ENCODE measurements at regions not wholly inside any gene's neighbourhood (a gene's known extent, or its start where the extent isn't known, plus 50 kb on each side); places are given as distances from the start of the nearest gene placed in this dataset.

DNA sequence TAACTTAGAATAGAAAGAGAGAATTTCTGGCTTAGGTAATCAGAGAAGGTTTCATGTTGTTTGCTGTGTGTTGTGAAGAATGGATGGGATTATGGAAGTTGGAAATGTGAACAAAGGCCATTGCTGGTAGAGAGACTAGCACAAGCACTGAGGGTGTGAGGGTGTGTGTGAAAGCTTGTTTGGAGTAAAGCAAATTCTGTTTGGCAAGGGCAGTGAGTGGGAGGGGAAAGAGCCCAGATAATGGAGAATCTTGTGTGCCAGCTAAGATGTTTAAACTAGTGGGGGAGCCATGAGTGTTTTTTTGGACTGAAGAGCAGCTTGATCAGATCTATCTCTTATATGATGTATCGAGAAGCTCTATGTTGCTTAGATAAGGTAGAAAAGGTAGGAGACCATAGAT lies 107.1 kb downstream of the DISP1 start:
- TF ChIP-seq, protein P1, sequence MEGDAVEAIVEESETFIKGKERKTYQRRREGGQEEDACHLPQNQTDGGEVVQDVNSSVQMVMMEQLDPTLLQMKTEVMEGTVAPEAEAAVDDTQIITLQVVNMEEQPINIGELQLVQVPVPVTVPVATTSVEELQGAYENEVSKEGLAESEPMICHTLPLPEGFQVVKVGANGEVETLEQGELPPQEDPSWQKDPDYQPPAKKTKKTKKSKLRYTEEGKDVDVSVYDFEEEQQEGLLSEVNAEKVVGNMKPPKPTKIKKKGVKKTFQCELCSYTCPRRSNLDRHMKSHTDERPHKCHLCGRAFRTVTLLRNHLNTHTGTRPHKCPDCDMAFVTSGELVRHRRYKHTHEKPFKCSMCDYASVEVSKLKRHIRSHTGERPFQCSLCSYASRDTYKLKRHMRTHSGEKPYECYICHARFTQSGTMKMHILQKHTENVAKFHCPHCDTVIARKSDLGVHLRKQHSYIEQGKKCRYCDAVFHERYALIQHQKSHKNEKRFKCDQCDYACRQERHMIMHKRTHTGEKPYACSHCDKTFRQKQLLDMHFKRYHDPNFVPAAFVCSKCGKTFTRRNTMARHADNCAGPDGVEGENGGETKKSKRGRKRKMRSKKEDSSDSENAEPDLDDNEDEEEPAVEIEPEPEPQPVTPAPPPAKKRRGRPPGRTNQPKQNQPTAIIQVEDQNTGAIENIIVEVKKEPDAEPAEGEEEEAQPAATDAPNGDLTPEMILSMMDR (conservative IDR thresholded peaks at IDR 0.05): no peak
- no peak for TF ChIP-seq ZFX (IDR thresholded peaks at IDR 0.05)
- H3K27ac ChIP-seq: no peak overlapping the region

DNA sequence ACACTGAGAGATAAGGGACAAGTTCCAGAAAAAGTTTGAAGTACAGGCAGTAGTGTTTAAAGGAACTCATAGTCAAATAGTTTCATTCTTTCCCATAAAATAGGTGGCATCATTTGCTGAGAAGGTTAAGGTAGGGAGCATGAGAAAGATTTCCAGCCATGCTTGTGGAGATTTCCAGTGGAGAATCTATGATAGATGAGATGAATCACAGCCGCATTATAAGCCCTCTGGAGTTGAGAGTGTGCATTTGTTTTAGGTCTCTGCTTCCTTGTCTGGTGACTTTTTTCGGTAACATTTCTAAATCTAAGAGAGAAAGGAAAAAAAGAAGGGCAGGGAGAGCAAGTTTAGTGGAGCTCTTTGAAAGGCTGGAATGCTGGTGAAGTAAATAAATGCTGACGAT lies 108.7 kb downstream of the DISP1 start:
- TF ChIP-seq ZFX (IDR thresholded peaks at IDR 0.05): no peak
- TF ChIP-seq, protein P1 (conservative IDR thresholded peaks at IDR 0.05): no peak
- H3K27ac ChIP-seq: no peak overlapping the region

DNA sequence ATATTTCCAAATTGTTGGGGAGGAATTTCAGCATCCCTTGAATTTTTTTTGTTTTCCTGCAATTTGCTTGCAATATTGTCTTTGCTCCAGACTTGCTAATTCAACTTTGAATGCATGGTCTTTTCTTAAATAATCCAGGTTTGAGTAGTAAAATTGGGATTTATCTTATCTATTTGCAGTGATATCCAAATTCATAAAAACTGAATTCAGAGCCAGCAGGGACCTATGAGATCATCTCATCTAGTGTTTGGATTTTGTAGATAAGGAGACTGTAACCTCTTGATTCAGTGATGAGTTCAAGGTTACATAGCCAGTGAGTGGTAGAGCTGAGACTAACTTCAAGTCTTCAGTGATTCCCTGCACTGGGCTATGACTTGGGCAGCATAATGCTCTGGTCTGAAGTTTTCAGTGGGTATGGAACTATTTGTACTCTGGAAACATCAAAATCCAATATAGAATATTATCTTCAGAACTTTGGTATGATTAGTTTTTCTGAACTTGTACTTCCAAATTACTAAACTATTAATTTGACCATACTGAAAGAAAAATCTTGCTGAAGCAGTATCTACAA lies 109.4 kb downstream of the DISP1 start:
- no peak overlapping the region for H3K27ac ChIP-seq
- TF ChIP-seq, protein P1 (conservative IDR thresholded peaks at IDR 0.05): no peak
- no peak for TF ChIP-seq ZFX (IDR thresholded peaks at IDR 0.05)

DNA sequence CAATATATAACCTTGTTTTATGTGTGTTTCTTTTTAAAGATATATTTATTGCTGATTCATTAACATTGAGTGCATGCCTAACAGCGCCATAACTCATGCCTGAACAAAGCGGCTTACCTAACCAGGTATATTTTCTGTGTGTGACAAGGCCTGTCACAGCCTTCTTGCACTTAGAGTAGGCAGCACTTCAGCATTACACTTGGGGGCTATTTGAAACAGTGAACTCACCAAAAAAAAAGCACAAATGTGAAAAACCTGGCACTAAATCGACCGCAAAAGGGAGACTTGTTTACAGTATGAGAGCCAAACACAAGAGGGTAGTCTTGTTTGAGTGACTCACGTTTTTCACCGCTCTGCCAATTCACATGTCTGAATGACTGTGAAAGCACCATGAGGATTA lies 111.7 kb downstream of the DISP1 start:
- no peak overlapping the region for H3K27ac ChIP-seq
- TF ChIP-seq, protein P1 (conservative IDR thresholded peaks at IDR 0.05): no peak
- TF ChIP-seq ZFX (IDR thresholded peaks at IDR 0.05): no peak

DNA sequence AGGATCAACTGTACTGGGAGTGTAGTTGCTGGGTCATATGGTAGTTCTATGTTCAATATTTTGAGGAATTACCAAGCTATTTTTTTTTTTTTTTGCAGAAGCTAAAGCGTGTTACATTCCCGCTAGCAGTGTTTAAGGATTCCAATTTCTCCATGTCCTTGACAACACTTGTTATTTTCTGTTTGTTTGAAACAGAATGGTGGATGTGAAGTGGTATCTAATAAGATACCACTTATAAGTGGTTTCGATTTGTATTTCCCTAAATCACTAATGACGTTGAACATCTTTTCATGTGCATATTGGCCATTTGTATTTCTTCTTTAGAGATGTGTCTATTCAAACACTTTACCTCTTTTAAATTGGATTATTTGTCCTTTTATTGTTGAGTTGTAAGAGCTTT lies 112.2 kb downstream of the DISP1 start:
- no peak for TF ChIP-seq ZFX (IDR thresholded peaks at IDR 0.05)
- TF ChIP-seq, protein P1 (conservative IDR thresholded peaks at IDR 0.05): no peak
- no peak overlapping the region for H3K27ac ChIP-seq

DNA sequence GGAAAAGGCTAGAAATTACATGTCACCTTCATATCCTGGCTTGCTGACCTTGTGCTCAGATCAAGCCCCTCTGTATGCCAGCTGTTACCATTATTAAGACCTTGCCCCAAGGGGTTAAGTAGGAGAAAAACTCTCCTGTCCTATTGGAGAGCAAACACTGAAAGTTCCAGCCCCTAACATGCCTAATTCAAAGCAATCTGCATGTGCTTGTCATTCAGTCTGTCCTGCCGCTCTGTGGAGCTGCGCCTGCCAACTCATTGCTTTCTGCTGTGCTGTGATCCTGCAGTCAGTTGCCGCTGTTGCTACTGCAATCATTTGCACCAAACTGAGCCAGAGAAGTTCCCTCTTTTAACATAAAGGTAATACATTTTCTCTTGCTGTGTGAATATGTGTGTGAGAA lies 113.4 kb downstream of the DISP1 start:
- H3K27ac ChIP-seq: peak overlapping the region; percentile 50
- TF ChIP-seq ZFX (IDR thresholded peaks at IDR 0.05): no peak
- TF ChIP-seq, protein P1 (conservative IDR thresholded peaks at IDR 0.05): no peak

DNA sequence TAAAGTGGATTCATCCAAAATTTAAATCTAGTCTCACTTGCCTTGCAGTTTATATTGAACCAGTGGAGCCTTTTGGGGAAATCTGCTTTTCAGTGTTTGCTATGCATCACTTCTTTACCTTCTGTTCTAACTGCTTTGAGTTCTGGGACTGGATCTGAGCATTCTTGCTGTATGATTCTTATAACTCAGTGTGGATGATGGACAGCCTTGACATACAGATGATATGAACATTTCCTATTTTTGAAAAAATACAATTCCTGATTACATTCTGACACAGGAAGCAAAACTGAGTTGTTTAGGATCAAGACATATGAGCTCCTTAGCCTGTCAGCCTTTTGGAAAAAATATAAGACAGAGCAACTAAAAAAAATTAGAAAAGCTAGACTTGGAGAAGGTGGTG lies 115.2 kb downstream of the DISP1 start:
- TF ChIP-seq, protein P1 (conservative IDR thresholded peaks at IDR 0.05): no peak
- TF ChIP-seq ZFX (IDR thresholded peaks at IDR 0.05): no peak
- no peak overlapping the region for H3K27ac ChIP-seq
